Medulla oblongata (tissue), 1 donor: ENCODE measurements at regions not wholly inside any gene's neighbourhood (a gene's known extent, or its start where the extent isn't known, plus 50 kb on each side); places are given as distances from the start of the nearest gene placed in this dataset.

ENCODE experiments used
- DNase-seq: peaks from one replicate; pipeline ENCODE4 v3.0.0-alpha.2; 2015; ENCODE audit errors: extremely low spot score

- DNase-seq, result no peak
Measured at GRCh38 chr7:57250801-57251200, 118.6 kb upstream of the ZNF479 start.

- DNase-seq, result no peak
Measured at GRCh38 chr7:57256637-57257375, 124.6 kb upstream of the ZNF479 start.

GRCh38 chr7:57274535-57275283 lies 142.5 kb upstream of the ZNF479 start:
- no peak for DNase-seq

GRCh38 chr7:57300747-57301146 lies 149.2 kb upstream of the ZNF716 start:
- DNase-seq, result no peak

GRCh38 chr7:57305192-57305748 lies 144.7 kb upstream of the ZNF716 start:
- DNase-seq, result no peak

GRCh38 chr7:57308631-57309408 lies 141.2 kb upstream of the ZNF716 start:
- DNase-seq, result no peak

GRCh38 chr7:57327081-57327480 lies 122.9 kb upstream of the ZNF716 start:
- no peak for DNase-seq

GRCh38 chr7:57328457-57328856 lies 121.5 kb upstream of the ZNF716 start:
- no peak for DNase-seq

GRCh38 chr7:57328963-57329362 lies 121.0 kb upstream of the ZNF716 start:
- no peak for DNase-seq

GRCh38 chr7:57339198-57339944 lies 110.6 kb upstream of the ZNF716 start:
- no peak for DNase-seq

- no peak for DNase-seq
Measured at GRCh38 chr7:57342954-57343353, 107.0 kb upstream of the ZNF716 start.

GRCh38 chr7:57343901-57344622 lies 105.9 kb upstream of the ZNF716 start:
- no peak for DNase-seq

- DNase-seq, result no peak
Measured at GRCh38 chr7:57344957-57345356, 105.0 kb upstream of the ZNF716 start.

- no peak for DNase-seq
Measured at GRCh38 chr7:57348646-57349269, 101.2 kb upstream of the ZNF716 start.

GRCh38 chr7:57354195-57354594 lies 95.8 kb upstream of the ZNF716 start:
- no peak for DNase-seq

GRCh38 chr7:57354679-57355338 lies 95.2 kb upstream of the ZNF716 start:
- no peak for DNase-seq

GRCh38 chr7:57361406-57361805 lies 88.6 kb upstream of the ZNF716 start:
- DNase-seq, result no peak

GRCh38 chr7:57362868-57363267 lies 87.1 kb upstream of the ZNF716 start:
- no peak for DNase-seq

- DNase-seq, result no peak
Measured at GRCh38 chr7:57363321-57363720, 86.7 kb upstream of the ZNF716 start.
